HG03469 (cell line): ENCODE measurements at regions not wholly inside any gene's neighbourhood (a gene's known extent, or its start where the extent isn't known, plus 50 kb on each side); places are given as distances from the start of the nearest gene placed in this dataset.

Experiments used
- ATAC-seq: cut with Tn5 transposase; IDR thresholded peaks from one replicate; pipeline ENCODE4 v1.9.1; 2021; ENCODE audit warnings: mild to moderate bottlenecking, moderate library complexity, moderate number of reproducible peaks; ENCODE audit not compliant: unreplicated experiment

DNA sequence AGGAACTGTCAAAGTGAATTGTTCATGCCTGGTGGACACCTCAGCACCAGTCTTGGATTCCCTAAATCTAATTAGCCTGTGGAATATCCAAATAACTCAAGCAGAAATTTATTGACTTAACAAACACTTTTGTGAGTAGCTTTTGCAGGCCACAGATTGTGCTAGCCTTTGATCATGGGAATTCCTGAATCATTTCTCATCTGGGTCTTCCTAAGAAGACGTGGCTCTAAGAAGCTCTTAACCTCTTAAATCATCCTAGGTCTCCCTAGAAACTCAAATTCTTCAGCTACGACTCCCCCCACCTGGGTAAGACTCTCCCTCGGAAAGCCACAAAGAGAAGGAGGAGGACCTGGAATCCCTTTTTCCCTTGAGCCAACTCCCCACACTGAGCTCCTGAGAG is 53.8 kb upstream of the PSEN2 start:
- ATAC-seq = no peak

GRCh38 chr1:226814751-226815537 is 55.5 kb upstream of the PSEN2 start:
- no peak for ATAC-seq

- ATAC-seq = no peak
Measured at GRCh38 chr1:226813671-226814591, 56.5 kb upstream of the PSEN2 start.

DNA sequence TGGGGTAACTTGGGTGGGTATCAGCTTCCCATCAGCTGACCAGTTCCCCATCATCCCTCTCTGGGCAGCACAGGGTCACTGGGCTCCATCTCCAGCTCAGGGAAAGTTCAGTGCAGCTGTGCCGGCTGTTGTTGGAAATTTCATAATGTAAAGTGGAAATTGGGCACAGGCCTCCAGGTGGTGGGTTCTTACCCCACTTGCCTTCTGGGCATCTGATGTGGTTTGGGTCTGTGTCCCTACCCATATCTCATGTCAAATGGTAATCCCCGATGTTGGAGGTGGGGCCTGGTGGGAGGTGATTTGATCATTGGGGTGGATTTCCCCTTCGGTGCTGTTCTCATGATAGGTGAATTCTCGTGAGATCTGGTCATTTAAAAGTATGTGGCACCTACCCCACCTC is 59.7 kb upstream of the PSEN2 start:
- ATAC-seq = no peak

- ATAC-seq = no peak
Measured at GRCh38 chr1:226809785-226810571, 60.4 kb upstream of the PSEN2 start.

GRCh38 chr1:226808501-226808900 is 61.9 kb upstream of the PSEN2 start:
- no peak for ATAC-seq

GRCh38 chr1:226806988-226807387 is 63.4 kb upstream of the PSEN2 start:
- ATAC-seq = no peak

GRCh38 chr1:226804907-226805759 is 65.3 kb upstream of the PSEN2 start:
- ATAC-seq = no peak

DNA sequence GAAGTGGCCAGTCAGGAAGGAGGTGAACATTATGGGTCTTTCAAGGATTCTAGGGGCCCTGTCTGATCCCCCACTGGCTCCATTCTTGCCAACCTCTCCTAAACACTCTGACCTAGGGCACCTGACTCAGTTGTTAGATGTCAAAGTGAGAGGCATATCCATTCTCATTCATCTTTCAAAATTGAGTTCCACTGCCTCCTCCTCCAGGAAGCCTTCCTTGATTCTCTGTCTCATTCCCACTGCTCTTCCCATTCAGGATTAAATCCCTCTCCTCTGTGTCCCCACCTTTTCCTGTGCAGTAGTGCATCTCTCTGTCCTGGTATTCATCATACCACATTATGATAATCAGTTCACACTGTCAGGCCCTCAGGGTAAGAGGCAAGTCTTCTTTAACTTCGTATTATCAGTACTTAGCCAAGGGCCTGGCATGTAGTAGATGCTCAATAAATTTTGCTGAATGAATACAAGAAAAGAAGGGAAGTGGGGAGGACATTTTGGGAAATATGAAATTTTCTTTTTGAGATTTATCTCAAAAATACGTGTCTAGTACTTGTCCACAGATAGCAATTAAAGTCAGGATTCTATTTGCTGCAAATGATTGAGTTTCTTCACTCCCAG is 61.8 kb upstream of the ITPKB start:
- no peak for ATAC-seq

DNA sequence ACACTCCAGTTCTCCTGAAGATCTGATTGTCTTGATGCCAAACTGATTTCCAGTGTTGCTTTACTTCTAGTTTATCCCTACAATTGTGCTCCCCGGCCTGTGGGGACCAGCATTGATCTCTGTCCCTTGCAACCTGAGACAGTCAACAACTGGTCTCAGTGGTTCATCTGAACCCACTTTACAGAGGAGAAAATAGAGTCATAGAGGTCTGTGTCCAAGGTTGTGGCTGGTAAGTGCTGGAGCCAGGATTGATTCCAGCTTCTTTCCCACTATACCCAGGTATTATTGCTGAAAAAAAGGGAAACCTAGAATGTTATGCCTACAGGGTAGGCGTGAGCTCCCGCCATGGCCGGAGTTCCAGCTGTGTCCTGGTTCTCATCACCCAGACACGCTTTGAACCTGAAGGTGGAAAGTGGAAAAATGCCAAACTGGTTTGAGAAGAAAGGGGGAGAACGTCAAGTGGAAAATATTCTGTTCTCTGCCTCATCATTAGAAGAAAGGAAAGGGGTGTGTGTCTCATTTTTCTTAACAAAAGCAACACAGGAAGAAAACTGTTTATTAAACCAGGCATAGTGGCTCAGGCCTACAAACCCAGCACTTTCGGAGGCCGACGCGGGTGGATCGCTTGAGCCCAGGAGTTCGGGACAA is 60.7 kb upstream of the ITPKB start:
- no peak for ATAC-seq

GRCh38 chr1:226798427-226799411 is 59.6 kb upstream of the ITPKB start:
- peak; percentile 75 for ATAC-seq

DNA sequence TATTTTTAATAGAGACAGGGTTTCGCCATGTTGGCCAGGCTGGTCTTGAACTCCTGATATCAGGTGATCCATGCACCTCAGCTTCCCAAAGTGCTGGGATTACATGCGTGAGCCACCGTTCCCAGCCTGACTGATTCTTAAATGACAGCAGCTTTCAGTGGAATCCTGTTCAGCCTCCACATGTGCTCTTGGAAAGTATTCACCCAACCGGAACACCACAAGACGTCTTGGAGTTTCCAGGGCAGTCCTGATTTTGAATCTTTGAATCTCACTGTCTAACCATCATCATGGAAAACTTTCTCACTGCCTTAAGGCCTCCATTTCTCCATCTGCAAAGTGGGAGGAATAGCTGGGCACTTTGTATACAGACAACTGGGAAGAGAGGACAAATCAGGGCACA is 58.1 kb upstream of the ITPKB start:
- no peak for ATAC-seq

DNA sequence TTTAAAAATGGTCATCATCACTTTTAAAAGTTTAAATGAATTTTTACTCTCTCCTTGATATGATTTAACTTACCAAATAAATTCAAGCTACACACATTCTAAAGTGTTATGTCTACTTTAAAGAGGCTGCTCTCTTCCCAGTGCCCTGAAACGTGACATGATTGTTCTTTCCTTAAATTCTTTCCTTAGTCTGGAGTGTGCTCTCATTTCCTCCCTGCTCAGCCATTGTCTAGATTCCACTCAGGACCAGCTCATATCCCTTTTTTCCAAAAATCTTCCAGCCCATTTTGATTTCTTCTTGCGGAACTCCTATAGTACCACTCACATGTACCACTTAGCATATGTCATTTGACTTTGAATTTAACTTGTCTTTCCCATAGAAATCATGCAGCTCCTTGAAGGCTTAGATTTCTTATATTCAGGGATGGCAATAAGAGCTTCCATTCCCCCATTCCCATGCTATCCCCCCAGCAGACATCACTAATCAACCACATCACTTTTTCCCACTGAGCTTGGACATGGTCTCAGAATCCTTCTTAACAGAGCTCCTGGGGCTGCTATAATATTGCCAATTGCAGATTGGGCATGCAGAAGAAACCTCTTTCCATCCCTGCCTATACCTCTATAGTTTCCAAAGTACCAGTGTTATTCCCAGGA is 54.7 kb upstream of the ITPKB start:
- ATAC-seq = no peak

GRCh38 chr1:226792368-226792767 is 53.3 kb upstream of the ITPKB start:
- no peak for ATAC-seq

GRCh38 chr1:226790545-226791181 is 51.6 kb upstream of the ITPKB start:
- ATAC-seq = no peak

DNA sequence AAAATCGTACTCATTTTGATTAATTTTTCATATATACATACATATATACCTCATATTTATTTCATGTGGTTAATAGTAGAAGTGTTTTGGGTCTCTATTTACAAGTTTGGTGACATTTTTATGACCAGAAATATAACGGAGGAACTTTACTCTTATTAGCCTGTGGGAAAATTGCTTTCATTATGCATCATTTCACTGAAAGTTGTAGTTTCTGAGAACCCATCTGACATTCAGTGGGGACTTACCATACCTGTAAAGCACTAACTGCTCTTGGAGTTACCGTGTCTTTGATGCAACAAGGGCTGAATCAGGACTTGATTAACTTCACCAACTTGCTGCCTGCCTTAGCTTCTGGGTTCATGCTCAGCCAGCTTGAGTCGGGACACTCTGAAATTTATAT is 49.9 kb upstream of the ITPKB start:
- ATAC-seq = no peak
